SK-N-SH treated with all-trans-retinoic acid at 6 μM for 48 hours (cell line): ENCODE measurements at regions not wholly inside any gene's neighbourhood (a gene's known extent, or its start where the extent isn't known, plus 50 kb on each side); places are given as distances from the start of the nearest gene placed in this dataset.

Experiments
- ATAC-seq: fragments of 200-7000 bp; cut with Tn5 transposase; 3 replicates; pipeline ENCODE4 v1.9.1; 2020; ENCODE audit warnings: mild to moderate bottlenecking, moderate library complexity
- BACH2 ChIP-seq: fragments of 250-450 bp; sonication (Bioruptor Pico); IDR thresholded peaks from 2 replicates; pipeline ENCODE4 v1.9.0; 2021; ENCODE audit warnings: mild to moderate bottlenecking, borderline replicate concordance
- CREB5 ChIP-seq: fragments of 250-450 bp; sonication (Bioruptor Pico); IDR thresholded peaks from 2 replicates; pipeline ENCODE4 v1.5.1; 2020; ENCODE audit warnings: low read depth, mild to moderate bottlenecking, moderate library complexity
- CSDC2 ChIP-seq: fragments of 250-450 bp; sonication (Bioruptor Pico); IDR thresholded peaks from 2 replicates; pipeline ENCODE4 v1.5.0; 2020; ENCODE audit warnings: mild to moderate bottlenecking, moderate library complexity
- ESRRG ChIP-seq: fragments of 250-450 bp; sonication (Bioruptor Pico); IDR thresholded peaks from 2 replicates; pipeline ENCODE4 v1.6.1; 2021; ENCODE audit warnings: mild to moderate bottlenecking
- GLIS3 ChIP-seq: fragments of 250-450 bp; sonication (Bioruptor Pico); IDR thresholded peaks from 2 replicates; pipeline ENCODE4 v1.5.0; 2020; ENCODE audit warnings: mild to moderate bottlenecking, moderate library complexity
- ISL1 ChIP-seq: fragments of 250-450 bp; sonication (Bioruptor Pico); IDR thresholded peaks from 2 replicates; pipeline ENCODE4 v2.1.2; 2022; ENCODE audit warnings: mild to moderate bottlenecking, moderate library complexity
- OSR1 ChIP-seq: fragments of 250-450 bp; sonication (Bioruptor Pico); IDR thresholded peaks from 2 replicates; pipeline ENCODE4 v1.8.0; 2022; ENCODE audit warnings: moderate library complexity, mild to moderate bottlenecking, inconsistent platforms
- PATZ1 ChIP-seq: fragments of 250-450 bp; sonication (Bioruptor Pico); IDR thresholded peaks from 2 replicates; pipeline ENCODE4 v1.8.0; 2020; ENCODE audit warnings: mild to moderate bottlenecking, moderate library complexity, borderline replicate concordance
- PPARA ChIP-seq: fragments of 250-450 bp; sonication (Bioruptor Pico); IDR thresholded peaks from 2 replicates; pipeline ENCODE4 v1.5.0; 2020; ENCODE audit warnings: mild to moderate bottlenecking, borderline replicate concordance
- RARB ChIP-seq: fragments of 250-450 bp; sonication (Bioruptor Pico); IDR thresholded peaks from 2 replicates; pipeline ENCODE4 v1.8.0; 2021; ENCODE audit warnings: mild to moderate bottlenecking, moderate library complexity
- SNAI2 ChIP-seq: fragments of 250-450 bp; sonication (Bioruptor Pico); IDR thresholded peaks from 2 replicates; pipeline ENCODE4 v1.5.0; 2020; ENCODE audit warnings: mild to moderate bottlenecking, moderate library complexity
- TCF4 ChIP-seq: fragments of 250-450 bp; sonication (Bioruptor Pico); IDR thresholded peaks from 2 replicates; pipeline ENCODE4 v1.8.0; 2021; ENCODE audit warnings: mild to moderate bottlenecking, moderate library complexity, borderline replicate concordance
- TOX ChIP-seq: fragments of 250-450 bp; sonication (Bioruptor Pico); IDR thresholded peaks from 2 replicates; pipeline ENCODE4 v1.8.0; 2021; ENCODE audit warnings: mild to moderate bottlenecking, moderate library complexity, borderline replicate concordance
- ZC3H10 ChIP-seq: fragments of 250-450 bp; sonication (Bioruptor Pico); IDR thresholded peaks from 2 replicates; pipeline ENCODE4 v1.5.1; 2021; ENCODE audit warnings: mild to moderate bottlenecking, moderate library complexity
- ZFP3 ChIP-seq: fragments of 250-450 bp; sonication (Bioruptor Pico); IDR thresholded peaks from 2 replicates; pipeline ENCODE4 v1.5.0; 2020; ENCODE audit warnings: mild to moderate bottlenecking, moderate library complexity
- ZFP30 ChIP-seq: fragments of 450-650 bp; formaldehyde crosslinking; IDR thresholded peaks from 2 replicates; pipeline ENCODE4 v1.5.0; 2022; ENCODE audit warnings: mild to moderate bottlenecking, moderate library complexity
- ZNF565 ChIP-seq: fragments of 450-650 bp; formaldehyde crosslinking; conservative IDR thresholded peaks from 2 replicates; pipeline ENCODE4 v1.5.0; 2020; ENCODE audit warnings: low read depth, mild to moderate bottlenecking, moderate library complexity
- ZNF70 ChIP-seq: fragments of 450-650 bp; formaldehyde crosslinking; IDR thresholded peaks from 2 replicates; pipeline ENCODE4 v1.5.0; 2020; ENCODE audit warnings: mild to moderate bottlenecking, moderate library complexity
- ZNF8 ChIP-seq: fragments of 450-650 bp; formaldehyde crosslinking; IDR thresholded peaks from 2 replicates; pipeline ENCODE4 v1.5.0; 2020; ENCODE audit warnings: mild to moderate bottlenecking, moderate library complexity
- TF ChIP-seq, protein P1 (sequence below): fragments of 250-450 bp; sonication (Bioruptor Pico); IDR thresholded peaks from 2 replicates; pipeline ENCODE4 v1.8.0; 2021; ENCODE audit warnings: low read depth, mild to moderate bottlenecking, moderate library complexity, borderline replicate concordance
- TF ChIP-seq, protein P2 (sequence below): fragments of 250-450 bp; sonication (Bioruptor Pico); IDR thresholded peaks from 2 replicates; pipeline ENCODE4 v1.5.0; 2020; ENCODE audit warnings: mild to moderate bottlenecking, moderate library complexity

DNA sequence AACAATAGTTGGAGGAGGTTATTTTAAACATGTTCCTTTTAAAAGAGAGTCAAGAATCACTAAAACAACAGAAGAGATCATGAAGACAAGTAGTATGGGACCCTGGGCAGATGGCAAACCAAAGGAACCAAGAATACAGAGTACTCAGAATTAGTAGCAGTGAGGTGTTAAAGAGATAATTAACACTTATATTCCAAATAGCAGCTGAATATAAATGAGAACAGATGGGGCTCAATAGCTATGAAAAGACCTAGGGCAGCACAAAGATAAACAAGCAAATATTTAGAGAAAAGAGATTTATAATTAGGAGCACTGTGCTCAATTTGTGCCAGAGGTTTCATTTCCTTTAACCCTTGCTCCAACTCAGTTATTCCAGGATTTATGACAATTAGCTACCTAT lies 159.1 kb downstream of the FAM114A2 start:
- TF ChIP-seq ZFP30 (CRISPR knock-in tag) (no peak), PPARA (no peak), PATZ1 (no peak), BACH2 (no peak), TOX (CRISPR knock-in tag) (no peak), ZC3H10 (CRISPR knock-in tag) (no peak), ZFP3 (no peak), RARB (CRISPR knock-in tag) (no peak), GLIS3 (CRISPR knock-in tag) (no peak), ESRRG (CRISPR knock-in tag) (no peak), CREB5 (CRISPR knock-in tag) (no peak), CSDC2 (CRISPR knock-in tag) (no peak), ZNF70 (no peak), SNAI2 (CRISPR knock-in tag) (no peak), TCF4 (CRISPR knock-in tag) (no peak), ZNF8 (no peak)
- TF ChIP-seq, protein P1, sequence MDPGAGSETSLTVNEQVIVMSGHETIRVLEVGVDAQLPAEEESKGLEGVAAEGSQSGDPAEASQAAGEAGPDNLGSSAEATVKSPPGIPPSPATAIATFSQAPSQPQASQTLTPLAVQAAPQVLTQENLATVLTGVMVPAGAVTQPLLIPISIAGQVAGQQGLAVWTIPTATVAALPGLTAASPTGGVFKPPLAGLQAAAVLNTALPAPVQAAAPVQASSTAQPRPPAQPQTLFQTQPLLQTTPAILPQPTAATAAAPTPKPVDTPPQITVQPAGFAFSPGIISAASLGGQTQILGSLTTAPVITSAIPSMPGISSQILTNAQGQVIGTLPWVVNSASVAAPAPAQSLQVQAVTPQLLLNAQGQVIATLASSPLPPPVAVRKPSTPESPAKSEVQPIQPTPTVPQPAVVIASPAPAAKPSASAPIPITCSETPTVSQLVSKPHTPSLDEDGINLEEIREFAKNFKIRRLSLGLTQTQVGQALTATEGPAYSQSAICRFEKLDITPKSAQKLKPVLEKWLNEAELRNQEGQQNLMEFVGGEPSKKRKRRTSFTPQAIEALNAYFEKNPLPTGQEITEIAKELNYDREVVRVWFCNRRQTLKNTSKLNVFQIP (CRISPR knock-in tag), result no peak
- ATAC-seq, result no peak

GRCh38 chr5:153866176-153866575 lies 172.5 kb downstream of the FAM114A2 start:
- TF ChIP-seq, protein P1 (CRISPR knock-in tag), result no peak
- TF ChIP-seq TCF4 (CRISPR knock-in tag), result no peak
- TF ChIP-seq, protein P2, sequence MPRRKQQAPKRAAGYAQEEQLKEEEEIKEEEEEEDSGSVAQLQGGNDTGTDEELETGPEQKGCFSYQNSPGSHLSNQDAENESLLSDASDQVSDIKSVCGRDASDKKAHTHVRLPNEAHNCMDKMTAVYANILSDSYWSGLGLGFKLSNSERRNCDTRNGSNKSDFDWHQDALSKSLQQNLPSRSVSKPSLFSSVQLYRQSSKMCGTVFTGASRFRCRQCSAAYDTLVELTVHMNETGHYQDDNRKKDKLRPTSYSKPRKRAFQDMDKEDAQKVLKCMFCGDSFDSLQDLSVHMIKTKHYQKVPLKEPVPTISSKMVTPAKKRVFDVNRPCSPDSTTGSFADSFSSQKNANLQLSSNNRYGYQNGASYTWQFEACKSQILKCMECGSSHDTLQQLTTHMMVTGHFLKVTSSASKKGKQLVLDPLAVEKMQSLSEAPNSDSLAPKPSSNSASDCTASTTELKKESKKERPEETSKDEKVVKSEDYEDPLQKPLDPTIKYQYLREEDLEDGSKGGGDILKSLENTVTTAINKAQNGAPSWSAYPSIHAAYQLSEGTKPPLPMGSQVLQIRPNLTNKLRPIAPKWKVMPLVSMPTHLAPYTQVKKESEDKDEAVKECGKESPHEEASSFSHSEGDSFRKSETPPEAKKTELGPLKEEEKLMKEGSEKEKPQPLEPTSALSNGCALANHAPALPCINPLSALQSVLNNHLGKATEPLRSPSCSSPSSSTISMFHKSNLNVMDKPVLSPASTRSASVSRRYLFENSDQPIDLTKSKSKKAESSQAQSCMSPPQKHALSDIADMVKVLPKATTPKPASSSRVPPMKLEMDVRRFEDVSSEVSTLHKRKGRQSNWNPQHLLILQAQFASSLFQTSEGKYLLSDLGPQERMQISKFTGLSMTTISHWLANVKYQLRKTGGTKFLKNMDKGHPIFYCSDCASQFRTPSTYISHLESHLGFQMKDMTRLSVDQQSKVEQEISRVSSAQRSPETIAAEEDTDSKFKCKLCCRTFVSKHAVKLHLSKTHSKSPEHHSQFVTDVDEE (CRISPR knock-in tag), result no peak
- TF ChIP-seq RARB (CRISPR knock-in tag), result no peak
- TF ChIP-seq ISL1 (CRISPR knock-in tag), result no peak
- ATAC-seq, result no peak

DNA sequence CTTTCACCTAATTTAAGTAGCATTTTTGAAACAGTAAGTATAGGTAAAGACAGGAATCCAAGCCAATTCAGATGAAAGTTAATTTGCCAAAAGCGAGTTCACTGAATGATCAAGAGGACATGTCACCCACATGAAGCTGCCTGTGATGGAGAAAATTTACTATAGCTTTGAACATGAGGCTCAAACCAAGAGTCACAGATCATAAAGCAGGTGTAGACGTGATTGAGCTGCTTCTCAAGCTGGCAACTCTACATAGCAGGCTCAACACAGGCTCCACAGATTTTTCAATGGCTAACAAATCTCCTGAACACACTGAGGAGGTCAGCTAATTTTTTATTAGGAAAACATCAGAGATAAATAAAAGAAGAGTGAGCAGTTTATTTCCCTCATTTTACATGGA lies 173.7 kb downstream of the FAM114A2 start:
- ATAC-seq, result no peak
- TF ChIP-seq, protein P1 (CRISPR knock-in tag), result no peak
- TF ChIP-seq ZNF565 (CRISPR knock-in tag) (no peak), CSDC2 (CRISPR knock-in tag) (no peak), ESRRG (CRISPR knock-in tag) (no peak), ZNF70 (no peak), OSR1 (no peak), ZNF8 (no peak), ISL1 (CRISPR knock-in tag) (no peak)
- TF ChIP-seq, all 23 proteins: peak for 0
